ENCODE measurements at regions not wholly inside any gene's neighbourhood (a gene's known extent, or its start where the extent isn't known, plus 50 kb on each side); places are given as distances from the start of the nearest gene placed in this dataset.
A peak's percentile ranks its signal among the peaks of the same experiment; 100 is the strongest.

- WGBS (ENCODE audit: insufficient coverage): 67% methylated on average over 1 of the region's 5 CpGs
- Histone ChIP-seq H3K9me3 (ENCODE audit: control insufficient read depth, insufficient read depth, low read length) (no peaks in the 10 kb centered on the region), H3K36me3 (ENCODE audit: control insufficient read depth, insufficient read depth, low read length) (no peaks in the 10 kb centered on the region), H3K4me3 (ENCODE audit: low read depth, low read length) (no peak overlapping the region), H3K4me1 (ENCODE audit: control insufficient read depth, insufficient read depth, low read length) (no peaks in the 10 kb centered on the region), H3K27ac (ENCODE audit: low read depth, low read length) (no peak overlapping the region), H3K27me3 (ENCODE audit: control insufficient read depth, insufficient read depth, low read length) (no peaks in the 10 kb centered on the region)
- DNase-seq (ENCODE audit: low read depth in 4 of 6, low spot score in 6 of 6): peak in 1 of 6 donors; percentile 25
Measured at GRCh38 chr21:22575165-22575584, 1577.0 kb downstream of the NCAM2 start.

DNA sequence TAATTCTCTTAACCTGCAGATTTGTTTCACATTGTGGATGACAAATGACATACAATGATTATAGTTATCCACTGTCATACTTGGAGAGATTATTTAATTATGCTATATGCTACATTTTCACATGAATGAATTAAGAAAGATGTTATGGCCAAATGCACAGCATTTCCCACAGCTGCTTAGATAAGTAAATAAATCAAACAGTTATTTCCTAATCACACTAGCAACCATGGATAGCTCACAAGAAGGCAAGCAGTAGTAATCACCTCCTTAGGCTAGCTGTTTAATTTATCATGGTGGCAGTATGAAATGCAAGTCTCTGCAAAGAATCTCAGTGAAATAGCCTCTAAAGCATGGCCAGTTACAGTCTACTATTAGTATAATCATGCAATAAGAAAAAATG, 1581.5 kb downstream of the NCAM2 start:
- H3K27ac ChIP-seq (ENCODE audit: low read depth, low read length): no peak overlapping the region
- no peaks in the 10 kb centered on the region for H3K27me3 ChIP-seq (ENCODE audit: control insufficient read depth, insufficient read depth, low read length)
- no peak overlapping the region for H3K4me3 ChIP-seq (ENCODE audit: low read depth, low read length)
- peak in 1 of 6 donors; percentile 64 for DNase-seq (ENCODE audit: low read depth in 4 of 6, low spot score in 6 of 6)
- H3K9me3 ChIP-seq (ENCODE audit: control insufficient read depth, insufficient read depth, low read length): no peaks in the 10 kb centered on the region
- no peaks in the 10 kb centered on the region for H3K4me1 ChIP-seq (ENCODE audit: control insufficient read depth, insufficient read depth, low read length)
- H3K36me3 ChIP-seq (ENCODE audit: control insufficient read depth, insufficient read depth, low read length): no peaks in the 10 kb centered on the region

GRCh38 chr21:22582026-22582425, 1583.8 kb downstream of the NCAM2 start:
- no peaks in the 10 kb centered on the region for H3K4me1 ChIP-seq (ENCODE audit: control insufficient read depth, insufficient read depth, low read length)
- WGBS (ENCODE audit: insufficient coverage): 33% methylated on average over 1 of the region's 2 CpGs
- no peak overlapping the region for H3K4me3 ChIP-seq (ENCODE audit: low read depth, low read length)
- H3K27ac ChIP-seq (ENCODE audit: low read depth, low read length): no peak overlapping the region
- peak in 1 of 6 donors; percentile 2 for DNase-seq (ENCODE audit: low read depth in 4 of 6, low spot score in 6 of 6)
- no peaks in the 10 kb centered on the region for H3K9me3 ChIP-seq (ENCODE audit: control insufficient read depth, insufficient read depth, low read length)
- no peaks in the 10 kb centered on the region for H3K27me3 ChIP-seq (ENCODE audit: control insufficient read depth, insufficient read depth, low read length)
- no peaks in the 10 kb centered on the region for H3K36me3 ChIP-seq (ENCODE audit: control insufficient read depth, insufficient read depth, low read length)

GRCh38 chr21:22584308-22584707, 1586.1 kb downstream of the NCAM2 start:
- Histone ChIP-seq H3K36me3 (ENCODE audit: control insufficient read depth, insufficient read depth, low read length) (no peaks in the 10 kb centered on the region), H3K9me3 (ENCODE audit: control insufficient read depth, insufficient read depth, low read length) (no peaks in the 10 kb centered on the region), H3K4me3 (ENCODE audit: low read depth, low read length) (no peak overlapping the region), H3K4me1 (ENCODE audit: control insufficient read depth, insufficient read depth, low read length) (no peaks in the 10 kb centered on the region), H3K27ac (ENCODE audit: low read depth, low read length) (no peak overlapping the region), H3K27me3 (ENCODE audit: control insufficient read depth, insufficient read depth, low read length) (no peaks in the 10 kb centered on the region)
- 100% methylated on average over 3 of the region's 5 CpGs for WGBS (ENCODE audit: insufficient coverage)
- DNase-seq (ENCODE audit: low read depth in 4 of 6, low spot score in 6 of 6): no peak

GRCh38 chr21:22585558-22585957, 1587.3 kb downstream of the NCAM2 start:
- Histone ChIP-seq H3K27ac (ENCODE audit: low read depth, low read length) (no peak overlapping the region), H3K27me3 (ENCODE audit: control insufficient read depth, insufficient read depth, low read length) (no peaks in the 10 kb centered on the region), H3K4me3 (ENCODE audit: low read depth, low read length) (no peak overlapping the region), H3K9me3 (ENCODE audit: control insufficient read depth, insufficient read depth, low read length) (no peaks in the 10 kb centered on the region), H3K36me3 (ENCODE audit: control insufficient read depth, insufficient read depth, low read length) (no peaks in the 10 kb centered on the region), H3K4me1 (ENCODE audit: control insufficient read depth, insufficient read depth, low read length) (no peaks in the 10 kb centered on the region)
- DNase-seq (ENCODE audit: low read depth in 4 of 6, low spot score in 6 of 6): no peak
- WGBS (ENCODE audit: insufficient coverage): no CpG with 5 or more reads among the region's 4 CpGs

DNA sequence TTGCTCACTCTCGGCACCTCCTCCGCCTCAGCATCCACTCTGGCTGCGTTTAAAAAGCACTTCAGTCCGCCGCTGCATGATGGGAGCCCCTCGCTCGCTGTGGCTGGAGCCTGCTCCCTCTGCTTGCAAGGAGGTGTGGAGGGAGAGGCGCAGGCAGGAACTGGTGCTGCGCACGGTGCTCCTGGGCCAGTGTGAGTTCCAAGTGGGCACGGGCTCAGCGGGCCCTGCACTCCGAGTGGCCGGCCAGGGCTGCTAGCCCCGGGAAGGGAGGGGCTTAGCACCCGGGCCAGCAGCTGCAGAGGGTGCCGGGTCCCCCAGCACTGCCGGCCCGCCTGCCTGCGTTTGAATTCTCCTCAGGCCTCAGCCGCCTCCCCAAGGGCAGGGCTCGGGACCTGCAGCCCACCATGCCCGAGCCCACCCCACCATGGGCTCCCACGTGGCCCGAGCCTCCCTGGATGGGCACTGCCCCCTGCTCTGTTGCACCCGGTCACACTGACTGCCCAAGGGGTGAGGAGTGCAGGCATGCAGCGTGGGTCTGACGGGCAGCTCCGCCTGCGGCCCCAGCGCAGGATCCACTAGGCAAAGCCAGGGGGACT, 1599.5 kb downstream of the NCAM2 start:
- 94% methylated on average over 29 of the region's 31 CpGs for WGBS (ENCODE audit: insufficient coverage)
- no peak for DNase-seq (ENCODE audit: low read depth in 4 of 6, low spot score in 6 of 6)
- no peak overlapping the region for H3K27ac ChIP-seq (ENCODE audit: low read depth, low read length)

DNA sequence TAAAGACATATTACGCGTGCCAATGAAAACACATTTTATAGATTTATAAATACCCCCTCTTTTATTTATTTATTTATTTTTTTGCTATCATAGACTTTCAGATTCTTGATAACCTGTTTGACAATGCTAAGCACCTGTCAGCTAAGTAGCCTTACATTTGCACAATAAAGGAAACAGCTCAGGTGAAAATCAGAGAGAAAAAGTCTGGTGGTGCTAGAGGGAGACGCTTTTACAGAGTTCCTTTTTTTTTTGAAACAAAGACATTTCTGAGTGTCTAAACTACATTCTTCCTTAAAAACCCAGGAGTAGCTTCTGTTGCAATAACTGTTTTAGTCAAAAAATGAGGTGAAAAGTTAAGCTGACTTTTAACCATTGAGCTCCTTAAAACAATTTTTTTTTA, 1611.6 kb downstream of the NCAM2 start:
- DNase-seq (ENCODE audit: low read depth in 4 of 6, low spot score in 6 of 6): no peak
- Histone ChIP-seq H3K4me1 (ENCODE audit: control insufficient read depth, insufficient read depth, low read length) (no peaks in the 10 kb centered on the region), H3K27me3 (ENCODE audit: control insufficient read depth, insufficient read depth, low read length) (no peaks in the 10 kb centered on the region), H3K27ac (ENCODE audit: low read depth, low read length) (no peak overlapping the region), H3K9me3 (ENCODE audit: control insufficient read depth, insufficient read depth, low read length) (no peaks in the 10 kb centered on the region), H3K4me3 (ENCODE audit: low read depth, low read length) (no peak overlapping the region), H3K36me3 (ENCODE audit: control insufficient read depth, insufficient read depth, low read length) (no peaks in the 10 kb centered on the region)
- no CpG with 5 or more reads among the region's 3 CpGs for WGBS (ENCODE audit: insufficient coverage)

More for the DNA sequence above, 1599.5 kb downstream of the NCAM2 start:
- no peaks in the 10 kb centered on the region for H3K9me3 ChIP-seq (ENCODE audit: control insufficient read depth, insufficient read depth, low read length)
- no peaks in the 10 kb centered on the region for H3K27me3 ChIP-seq (ENCODE audit: control insufficient read depth, insufficient read depth, low read length)
- no peaks in the 10 kb centered on the region for H3K4me1 ChIP-seq (ENCODE audit: control insufficient read depth, insufficient read depth, low read length)
- no peaks in the 10 kb centered on the region for H3K36me3 ChIP-seq (ENCODE audit: control insufficient read depth, insufficient read depth, low read length)
- H3K4me3 ChIP-seq (ENCODE audit: low read depth, low read length): no peak overlapping the region

DNA sequence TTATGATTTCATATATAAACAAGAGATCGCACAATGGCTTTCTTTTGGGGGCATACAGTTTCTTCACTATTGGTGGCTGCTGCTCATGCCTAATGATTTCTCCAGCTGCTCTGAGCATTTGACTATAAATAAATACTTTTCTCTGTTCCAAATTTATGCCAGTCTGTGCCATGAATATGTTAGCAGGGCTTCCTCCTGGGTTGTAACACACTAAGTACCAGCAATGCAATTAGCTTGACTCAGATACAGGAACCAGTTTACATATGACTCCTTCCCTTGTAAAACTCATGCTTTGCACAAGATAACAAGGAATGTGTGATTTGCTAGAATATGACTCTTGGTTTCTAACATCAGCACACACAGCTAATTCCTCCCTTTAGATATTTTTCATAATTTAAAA, 1629.7 kb downstream of the NCAM2 start:
- Histone ChIP-seq H3K36me3 (ENCODE audit: control insufficient read depth, insufficient read depth, low read length) (no peaks in the 10 kb centered on the region), H3K4me1 (ENCODE audit: control insufficient read depth, insufficient read depth, low read length) (no peaks in the 10 kb centered on the region), H3K4me3 (ENCODE audit: low read depth, low read length) (no peak overlapping the region), H3K27me3 (ENCODE audit: control insufficient read depth, insufficient read depth, low read length) (no peaks in the 10 kb centered on the region), H3K27ac (ENCODE audit: low read depth, low read length) (no peak overlapping the region), H3K9me3 (ENCODE audit: control insufficient read depth, insufficient read depth, low read length) (no peaks in the 10 kb centered on the region)
- peak in 2 of 6 donors; percentile 18 to 43 for DNase-seq (ENCODE audit: low read depth in 4 of 6, low spot score in 6 of 6)
- no CpG with 5 or more reads among the region's 1 CpG for WGBS (ENCODE audit: insufficient coverage)

DNA sequence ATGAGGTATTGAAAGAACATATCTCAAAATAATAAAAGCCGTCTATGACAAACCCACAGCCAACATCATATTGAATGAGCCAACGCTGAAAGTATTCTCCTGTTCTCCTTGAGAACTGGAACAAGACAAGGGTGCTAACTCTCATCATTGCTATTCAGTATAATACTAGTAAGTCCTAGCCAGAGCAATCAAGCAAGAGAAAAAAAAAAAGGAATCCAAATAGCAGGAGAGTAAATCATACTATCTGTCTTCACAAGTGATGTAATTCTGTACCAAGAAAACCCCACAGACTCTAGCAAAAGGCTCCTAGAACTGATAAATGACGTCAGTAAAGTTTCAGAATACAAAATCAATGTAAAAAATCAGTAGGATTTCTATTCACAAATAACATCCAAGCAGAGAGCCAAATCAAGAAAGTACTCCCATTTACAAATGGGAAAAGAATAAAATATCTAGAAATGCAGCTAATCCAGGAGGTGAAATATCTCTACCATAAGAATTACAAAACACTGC, 1632.8 kb downstream of the NCAM2 start:
- WGBS (ENCODE audit: insufficient coverage): 90% methylated on average over 2 of the region's 3 CpGs
- no peaks in the 10 kb centered on the region for H3K4me1 ChIP-seq (ENCODE audit: control insufficient read depth, insufficient read depth, low read length)
- no peaks in the 10 kb centered on the region for H3K9me3 ChIP-seq (ENCODE audit: control insufficient read depth, insufficient read depth, low read length)
- H3K4me3 ChIP-seq (ENCODE audit: low read depth, low read length): no peak overlapping the region
- no peaks in the 10 kb centered on the region for H3K36me3 ChIP-seq (ENCODE audit: control insufficient read depth, insufficient read depth, low read length)
- no peak for DNase-seq (ENCODE audit: low read depth in 4 of 6, low spot score in 6 of 6)
- H3K27me3 ChIP-seq (ENCODE audit: control insufficient read depth, insufficient read depth, low read length): no peaks in the 10 kb centered on the region
- H3K27ac ChIP-seq (ENCODE audit: low read depth, low read length): no peak overlapping the region

- no peaks in the 10 kb centered on the region for H3K4me1 ChIP-seq (ENCODE audit: control insufficient read depth, insufficient read depth, low read length)
- no peaks in the 10 kb centered on the region for H3K36me3 ChIP-seq (ENCODE audit: control insufficient read depth, insufficient read depth, low read length)
- H3K4me3 ChIP-seq (ENCODE audit: low read depth, low read length): no peak overlapping the region
- no peaks in the 10 kb centered on the region for H3K27me3 ChIP-seq (ENCODE audit: control insufficient read depth, insufficient read depth, low read length)
- no peak for DNase-seq (ENCODE audit: low read depth in 4 of 6, low spot score in 6 of 6)
- H3K27ac ChIP-seq (ENCODE audit: low read depth, low read length): no peak overlapping the region
- no CpG with 5 or more reads among the region's 1 CpG for WGBS (ENCODE audit: insufficient coverage)
- no peaks in the 10 kb centered on the region for H3K9me3 ChIP-seq (ENCODE audit: control insufficient read depth, insufficient read depth, low read length)
Measured at GRCh38 chr21:22632176-22632575, 1634.0 kb downstream of the NCAM2 start.

All from spinal cord (tissue), 9 donors.